PC-3 (cell line): ENCODE measurements at regions not wholly inside any gene's neighbourhood (a gene's known extent, or its start where the extent isn't known, plus 50 kb on each side); places are given as distances from the start of the nearest gene placed in this dataset.

Experiments
- ATAC-seq: fragments of 200-7000 bp; cut with Tn5 transposase; 2 replicates; pipeline ENCODE4 v1.9.1; 2020; ENCODE audit warnings: mild to moderate bottlenecking, moderate library complexity
- BruUV-seq: library from RNA; stranded (reverse); fragments of 400-500 nt; replicated peaks from 2 replicates; lab custom pipeline; 2021; lab: Mats Ljungman, UMichigan
- CTCF ChIA-PET: fragments of 300-600 bp; sonication (Branson Sonifier 250); formaldehyde crosslinking; loops from one replicate; lab custom pipeline; 2022; ENCODE audit warnings: antibody characterized with exemption; lab: Charles Lee
- POLR2A ChIA-PET: fragments of 300-600 bp; sonication (Branson Sonifier 250); formaldehyde crosslinking; loops from one replicate; lab custom pipeline; 2022; ENCODE audit warnings: antibody characterized with exemption; ENCODE audit not compliant: unreplicated experiment; lab: Charles Lee
- DNase-seq: peaks from one replicate; pipeline ENCODE4 v3.0.0-alpha.2; 2015
- H2AFZ ChIP-seq: fragments of 300-600 bp; sonication (generic); 2 replicates; pipeline ENCODE4 v1.6.0; 2016; ENCODE audit warnings: antibody characterized with exemption, low read length
- H3F3A ChIP-seq: fragments of 300-600 bp; sonication (generic); one replicate; pipeline ENCODE4 v1.6.0; 2017; ENCODE audit warnings: antibody characterized with exemption, low read length, control low read depth, mild to moderate bottlenecking; ENCODE audit not compliant: unreplicated experiment
- H3K27ac ChIP-seq: fragments of 300-600 bp; sonication (generic); 2 replicates; pipeline ENCODE4 v1.5.1; 2016; ENCODE audit warnings: mild to moderate bottlenecking, low read length
- H3K27me3 ChIP-seq: fragments of 300-600 bp; sonication (generic); 2 replicates; pipeline ENCODE4 v1.6.1; 2016; ENCODE audit warnings: low read length, mixed read lengths
- H3K36me3 ChIP-seq: fragments of 300-600 bp; sonication (generic); 2 replicates; pipeline ENCODE4 v1.6.1; 2016; ENCODE audit warnings: low read depth, mixed run types, low read length, mixed read lengths
- H3K4me1 ChIP-seq: fragments of 300-600 bp; sonication (generic); 2 replicates; pipeline ENCODE4 v1.5.1; 2016; ENCODE audit warnings: low read length; ENCODE audit not compliant: insufficient read depth
- H3K4me2 ChIP-seq: fragments of 300-600 bp; sonication (generic); 2 replicates; pipeline ENCODE4 v1.6.0; 2016; ENCODE audit warnings: low read length
- H3K4me3 ChIP-seq: fragments of 300-600 bp; sonication (generic); 2 replicates; pipeline ENCODE4 v1.5.1; 2016; ENCODE audit warnings: mild to moderate bottlenecking, low read length, mixed read lengths
- H3K79me2 ChIP-seq: fragments of 300-600 bp; sonication (generic); 2 replicates; pipeline ENCODE4 v1.6.1; 2017; ENCODE audit warnings: low read length, mixed read lengths
- H3K9ac ChIP-seq: fragments of 300-600 bp; sonication (generic); 2 replicates; pipeline ENCODE4 v1.6.0; 2016; ENCODE audit warnings: mild to moderate bottlenecking, low read length
- H3K9me2 ChIP-seq: fragments of 300-600 bp; sonication (generic); replicated peaks from 2 replicates; pipeline ENCODE4 v1.6.1; 2016; ENCODE audit warnings: mixed run types, low read length, mixed read lengths
- H3K9me3 ChIP-seq: fragments of 300-600 bp; sonication (generic); 2 replicates; pipeline ENCODE4 v1.6.1; 2016; ENCODE audit warnings: low read length, mixed read lengths
- H4K20me1 ChIP-seq: fragments of 300-600 bp; sonication (generic); 2 replicates; pipeline ENCODE4 v1.6.1; 2016; ENCODE audit warnings: low read length, mixed read lengths
- EZH2 ChIP-seq: fragments of 300-600 bp; sonication (generic); IDR thresholded peaks from one replicate; pipeline ENCODE4 v1.6.1; 2017; ENCODE audit warnings: antibody characterized with exemption, mild to moderate bottlenecking, low read length; ENCODE audit not compliant: unreplicated experiment
- EZH2phosphoT487 ChIP-seq: fragments of 300-600 bp; sonication (generic); IDR thresholded peaks from 2 replicates; pipeline ENCODE4 v1.6.1; 2018; ENCODE audit warnings: mild to moderate bottlenecking, antibody characterized with exemption, low read length, borderline replicate concordance
- intact Hi-C: fragments of 100-400 bp; cut with micrococcal nuclease; formaldehyde crosslinking; loops from 2 replicates; pipeline ENCODE4 v1.9.0; 2023
- TF ChIP-seq, protein P1 (sequence below): fragments of 300-600 bp; sonication (generic); conservative IDR thresholded peaks from 2 replicates; pipeline ENCODE4 v1.5.1; 2017; ENCODE audit warnings: antibody characterized with exemption, low read depth, mild to moderate bottlenecking, low read length

GRCh38 chr11:44381261-44381660 is 71.3 kb upstream of the ALX4 start:
- Histone ChIP-seq H3K4me3 (no peak overlapping the region), H3K9me3 (no peaks in the 10 kb centered on the region), H3K79me2 (no peaks in the 10 kb centered on the region), H3K36me3 (no peaks in the 10 kb centered on the region), H3K27ac (no peak overlapping the region), H2AFZ (no peak overlapping the region), H3K4me1 (no peaks in the 10 kb centered on the region), H4K20me1 (no peaks in the 10 kb centered on the region), H3K4me2 (no peak overlapping the region), H3K9me2 (no peaks in the 10 kb centered on the region), H3K27me3 (peaks cover 36% of the 10 kb centered on the region), H3F3A (no peaks in the 10 kb centered on the region), H3K9ac (no peak overlapping the region)
- ChIA-PET CTCF (no interaction called here), POLR2A (no interaction called here)
- no peak for ATAC-seq
- intact Hi-C loops = no loop called here
- no peak for DNase-seq
- no peak for TF ChIP-seq EZH2phosphoT487
- no peak for TF ChIP-seq EZH2
- TF ChIP-seq, protein P1, sequence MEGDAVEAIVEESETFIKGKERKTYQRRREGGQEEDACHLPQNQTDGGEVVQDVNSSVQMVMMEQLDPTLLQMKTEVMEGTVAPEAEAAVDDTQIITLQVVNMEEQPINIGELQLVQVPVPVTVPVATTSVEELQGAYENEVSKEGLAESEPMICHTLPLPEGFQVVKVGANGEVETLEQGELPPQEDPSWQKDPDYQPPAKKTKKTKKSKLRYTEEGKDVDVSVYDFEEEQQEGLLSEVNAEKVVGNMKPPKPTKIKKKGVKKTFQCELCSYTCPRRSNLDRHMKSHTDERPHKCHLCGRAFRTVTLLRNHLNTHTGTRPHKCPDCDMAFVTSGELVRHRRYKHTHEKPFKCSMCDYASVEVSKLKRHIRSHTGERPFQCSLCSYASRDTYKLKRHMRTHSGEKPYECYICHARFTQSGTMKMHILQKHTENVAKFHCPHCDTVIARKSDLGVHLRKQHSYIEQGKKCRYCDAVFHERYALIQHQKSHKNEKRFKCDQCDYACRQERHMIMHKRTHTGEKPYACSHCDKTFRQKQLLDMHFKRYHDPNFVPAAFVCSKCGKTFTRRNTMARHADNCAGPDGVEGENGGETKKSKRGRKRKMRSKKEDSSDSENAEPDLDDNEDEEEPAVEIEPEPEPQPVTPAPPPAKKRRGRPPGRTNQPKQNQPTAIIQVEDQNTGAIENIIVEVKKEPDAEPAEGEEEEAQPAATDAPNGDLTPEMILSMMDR = no peak
- no TSS peak for BruUV-seq

DNA sequence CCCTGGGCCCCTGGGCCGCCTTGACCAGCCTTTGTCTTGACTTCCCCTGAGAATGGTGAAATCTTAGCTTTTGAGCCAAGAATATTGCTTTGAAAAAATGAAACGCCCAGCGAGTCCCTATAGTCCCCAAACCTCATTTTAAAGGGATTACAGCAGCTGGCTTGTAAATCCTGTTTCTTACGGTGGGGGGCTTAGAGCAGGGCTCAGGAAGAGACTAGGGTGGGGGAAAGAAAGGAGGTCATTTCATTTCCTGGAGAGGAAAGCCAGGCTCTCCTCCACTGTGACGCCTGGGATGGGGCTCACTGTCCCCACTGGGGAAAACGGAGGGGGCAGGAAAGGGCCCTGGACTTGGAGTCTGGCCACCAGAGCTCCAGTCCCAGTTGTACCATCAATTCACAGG is 72.2 kb upstream of the ALX4 start:
- no peak for ATAC-seq
- no peak overlapping the region for H3K4me2 ChIP-seq
- no peak for DNase-seq
- H4K20me1 ChIP-seq = no peaks in the 10 kb centered on the region
- H3F3A ChIP-seq = no peaks in the 10 kb centered on the region
- H3K79me2 ChIP-seq = no peaks in the 10 kb centered on the region
- no peak overlapping the region for H3K9ac ChIP-seq
- peaks cover 39% of the 10 kb centered on the region for H3K27me3 ChIP-seq
- no peak overlapping the region for H3K27ac ChIP-seq
- POLR2A ChIA-PET = no interaction called here
- no peak overlapping the region for H2AFZ ChIP-seq
- H3K9me3 ChIP-seq = no peaks in the 10 kb centered on the region
- H3K4me1 ChIP-seq = no peaks in the 10 kb centered on the region
- H3K9me2 ChIP-seq = no peaks in the 10 kb centered on the region
- intact Hi-C loops = no loop called here
- H3K4me3 ChIP-seq = no peak overlapping the region
- CTCF ChIA-PET = no interaction called here
- BruUV-seq = no TSS peak
- H3K36me3 ChIP-seq = no peaks in the 10 kb centered on the region
- TF ChIP-seq, protein P1 = no peak
- no peak for TF ChIP-seq EZH2phosphoT487
- TF ChIP-seq EZH2 = no peak

- Histone ChIP-seq H3K27me3 (peaks cover 42% of the 10 kb centered on the region), H3K9me2 (no peaks in the 10 kb centered on the region), H3K4me3 (no peak overlapping the region), H3K9ac (no peak overlapping the region), H3K79me2 (no peaks in the 10 kb centered on the region), H3F3A (no peaks in the 10 kb centered on the region), H3K4me2 (no peak overlapping the region), H3K27ac (no peak overlapping the region), H3K36me3 (no peaks in the 10 kb centered on the region), H3K9me3 (no peaks in the 10 kb centered on the region), H4K20me1 (no peaks in the 10 kb centered on the region), H2AFZ (no peak overlapping the region), H3K4me1 (no peaks in the 10 kb centered on the region)
- ATAC-seq = no peak
- ChIA-PET CTCF (no interaction called here), POLR2A (no interaction called here)
- DNase-seq = no peak
- TF ChIP-seq EZH2phosphoT487 (no peak), EZH2 (no peak)
- TF ChIP-seq, protein P1 = no peak
- intact Hi-C loops = no loop called here
- BruUV-seq = no TSS peak
Observed at GRCh38 chr11:44382656-44383240, 72.8 kb upstream of the ALX4 start.
